T-cell (primary cell): ENCODE measurements at regions not wholly inside any gene's neighbourhood (a gene's known extent, or its start where the extent isn't known, plus 50 kb on each side); places are given as distances from the start of the nearest gene placed in this dataset.

Experiments used
- ATAC-seq, 4 experiments: fragments of 200-7000 bp in 3 of 4; fragments of 150-1000 bp in 1 of 4; cut with Tn5 transposase; replicated peaks in 1 of 4; 1 replicate in 3 of 4; 2 replicates in 1 of 4; pipeline ENCODE4 v1.10.0; 2021; ENCODE audit warnings: moderate library complexity in 3 of 4, mild to moderate bottlenecking in 2 of 4, moderate number of reproducible peaks in 1 of 4
- CTCF ChIA-PET, 2 donors: fragments of 300-600 bp; sonication (Branson Sonifier 250); formaldehyde crosslinking; loops; one replicate each; lab custom pipeline; 2022; ENCODE audit warnings: antibody characterized with exemption in 2 of 2; lab: Charles Lee
- POLR2A ChIA-PET, 2 donors: fragments of 300-600 bp; sonication (Branson Sonifier 250); formaldehyde crosslinking; loops; one replicate each; lab custom pipeline; 2022; ENCODE audit warnings: antibody characterized with exemption in 2 of 2; lab: Charles Lee
- DNase-seq, 35 experiments: peaks; one replicate each; pipeline versions ENCODE4 v3.0.0 to v3.0.0-alpha.2; 2013 to 2023
- H3K27ac ChIP-seq: one replicate; pipeline ENCODE4 v1.5.1; 2013; ENCODE audit warnings: low read length
- H3K27me3 ChIP-seq, 2 experiments: replicated peaks in 1 of 2; 1 replicate in 1 of 2; 2 replicates in 1 of 2; pipeline versions ENCODE4 v1.6.1 to v1.7.0; 2013; ENCODE audit warnings: low read length in 1 of 2, mixed read lengths in 1 of 2; ENCODE audit not compliant: control insufficient read depth in 2 of 2, insufficient read depth in 2 of 2; ENCODE audit errors: extremely low read depth in 1 of 2
- H3K36me3 ChIP-seq, 2 donors: 1 replicate in 1 of 2; 2 replicates in 1 of 2; pipeline versions ENCODE4 v1.6.1 to v1.7.0; 2013; ENCODE audit warnings: low read length in 1 of 2; ENCODE audit not compliant: control insufficient read depth in 2 of 2, insufficient read depth in 1 of 2; ENCODE audit errors: extremely low read depth in 1 of 2
- H3K4me1 ChIP-seq, 2 experiments: 1 replicate in 1 of 2; 2 replicates in 1 of 2; pipeline versions ENCODE4 v1.6.1 to v1.7.0; 2013; ENCODE audit warnings: low read length in 2 of 2, mixed read lengths in 1 of 2; ENCODE audit not compliant: insufficient read depth in 2 of 2, control insufficient read depth in 1 of 2; ENCODE audit errors: extremely low read depth in 1 of 2
- H3K4me3 ChIP-seq, 2 donors: 1 replicate in 1 of 2; 2 replicates in 1 of 2; pipeline versions ENCODE4 v1.5.1 to v1.7.0; 2013; ENCODE audit warnings: mild to moderate bottlenecking in 2 of 2, low read length in 1 of 2, moderate library complexity in 1 of 2; ENCODE audit not compliant: control insufficient read depth in 1 of 2; ENCODE audit errors: extremely low read depth in 1 of 2
- H3K9me3 ChIP-seq: 2 replicates; pipeline ENCODE4 v1.7.0; 2013
- H3K27ac Mint-ChIP-seq, 2 donors: one replicate each; pipeline ENCODE4 v1.8.0; 2020 to 2021; ENCODE audit warnings: mild to moderate bottlenecking in 2 of 2, mixed read lengths in 2 of 2
- H3K27me3 Mint-ChIP-seq, 2 donors: one replicate each; pipeline ENCODE4 v1.8.0; 2021 to 2022; ENCODE audit warnings: mixed read lengths in 2 of 2
- H3K36me3 Mint-ChIP-seq: one replicate; pipeline ENCODE4 v1.8.0; 2021; ENCODE audit warnings: mixed read lengths
- H3K4me1 Mint-ChIP-seq, 3 donors: one replicate each; pipeline ENCODE4 v1.8.0; 2020 to 2022; ENCODE audit warnings: mixed read lengths in 3 of 3, mild to moderate bottlenecking in 1 of 3
- H3K4me3 Mint-ChIP-seq, 3 donors: one replicate each; pipeline ENCODE4 v1.8.0; 2020 to 2022; ENCODE audit warnings: mild to moderate bottlenecking in 3 of 3, mixed read lengths in 3 of 3, moderate library complexity in 3 of 3
- H3K9me3 Mint-ChIP-seq, 3 donors: one replicate each; pipeline ENCODE4 v1.8.0; 2020 to 2022; ENCODE audit warnings: mixed read lengths in 3 of 3
- WGBS: methylation state at CpG from one replicate; pipeline ENCODE4 v1.1.5; 2013; ENCODE audit warnings: missing lambda C conversion rate; ENCODE audit not compliant: insufficient coverage; 5-methylcytosine and 5-hydroxymethylcytosine counted together

DNA sequence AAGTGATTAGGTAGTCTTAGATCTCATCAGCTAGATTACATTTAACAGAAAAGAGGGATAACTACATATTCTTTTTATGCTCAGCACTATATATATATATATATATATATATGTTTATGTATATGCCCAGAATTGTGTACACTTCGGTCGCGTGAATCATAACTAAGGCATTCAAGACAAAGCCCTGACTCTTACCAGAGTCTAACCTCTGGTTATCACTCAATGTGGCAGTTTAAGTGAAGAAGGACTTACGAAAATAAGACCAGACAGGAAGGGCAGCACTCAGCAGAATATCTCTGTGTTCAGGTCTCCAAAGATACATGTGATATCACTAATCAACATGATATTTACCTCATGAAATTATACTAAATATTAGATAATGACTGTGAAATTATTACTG lies 1326.7 kb downstream of the MRPL39 start:
- H3K4me3 ChIP-seq: no peak overlapping the region
- CTCF ChIA-PET: no interaction called here
- Mint-ChIP-seq H3K27me3 (no peaks in the 10 kb centered on the region), H3K36me3 (no peaks in the 10 kb centered on the region), H3K4me1 (no peaks in the 10 kb centered on the region), H3K27ac (no peak overlapping the region), H3K4me3 (no peak overlapping the region), H3K9me3 (peaks cover 0 to 9% (median 0%) of the 10 kb centered on the region in 3 donors)
- no peaks in the 10 kb centered on the region for H3K9me3 ChIP-seq
- H3K27me3 ChIP-seq: no peaks in the 10 kb centered on the region
- ATAC-seq (no peak), DNase-seq (no peak)
- POLR2A ChIA-PET: no interaction called here
- H3K4me1 ChIP-seq: no peaks in the 10 kb centered on the region
- WGBS: no CpG with 5 or more reads among the region's 4 CpGs
- H3K36me3 ChIP-seq: no peaks in the 10 kb centered on the region
- H3K27ac ChIP-seq: no peak overlapping the region

DNA sequence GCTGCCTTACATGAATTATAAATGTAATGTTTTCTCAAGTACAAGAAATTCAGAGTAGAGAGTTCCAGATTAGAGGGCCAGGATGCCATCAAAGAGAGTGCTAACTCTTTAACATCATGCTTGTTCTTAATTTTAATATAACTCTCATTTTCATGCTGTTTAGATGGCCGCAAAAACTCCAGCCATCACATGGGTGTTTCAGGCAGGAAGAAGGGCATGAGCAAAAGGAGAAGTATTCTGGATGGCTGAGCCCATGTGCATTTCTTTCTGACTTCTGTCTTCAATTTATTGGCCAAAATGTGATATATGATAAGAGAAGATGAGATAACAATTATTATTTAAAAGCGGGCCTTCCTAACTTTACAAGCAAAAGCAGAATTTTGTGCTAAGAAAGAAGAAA lies 1328.6 kb downstream of the MRPL39 start:
- Histone ChIP-seq H3K27ac (no peak overlapping the region), H3K4me3 (no peak overlapping the region), H3K9me3 (no peaks in the 10 kb centered on the region), H3K36me3 (no peaks in the 10 kb centered on the region), H3K27me3 (no peaks in the 10 kb centered on the region), H3K4me1 (no peaks in the 10 kb centered on the region)
- no CpG with 5 or more reads among the region's 2 CpGs for WGBS
- DNase-seq (no peak), ATAC-seq (no peak)
- ChIA-PET CTCF (no interaction called here), POLR2A (no interaction called here)
- no peaks in the 10 kb centered on the region for H3K36me3 Mint-ChIP-seq
- H3K4me3 Mint-ChIP-seq: no peak overlapping the region
- H3K9me3 Mint-ChIP-seq: peaks cover 0 to 9% (median 0%) of the 10 kb centered on the region in 3 donors
- H3K4me1 Mint-ChIP-seq: no peaks in the 10 kb centered on the region
- H3K27me3 Mint-ChIP-seq: no peaks in the 10 kb centered on the region
- H3K27ac Mint-ChIP-seq: no peak overlapping the region

DNA sequence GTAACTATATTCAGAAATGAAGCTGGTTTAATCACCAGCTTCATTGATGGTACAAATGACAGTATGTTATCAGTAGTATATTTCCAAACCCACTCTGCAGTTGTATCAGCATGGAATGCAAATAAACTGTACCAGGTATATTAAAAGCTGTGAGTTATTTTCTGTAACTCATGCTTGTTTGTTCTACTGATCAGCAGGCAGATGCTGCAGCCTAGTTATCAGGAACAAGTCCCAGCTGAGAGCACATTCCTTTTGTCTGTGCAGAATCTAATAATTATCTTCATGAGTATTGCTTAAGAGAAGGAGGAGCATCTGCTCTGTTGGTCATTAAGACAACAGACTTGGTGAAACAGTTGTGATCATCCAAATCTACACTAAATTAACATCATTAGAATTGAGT lies 1331.1 kb downstream of the MRPL39 start:
- no peaks in the 10 kb centered on the region for H3K36me3 Mint-ChIP-seq
- H3K4me1 Mint-ChIP-seq: peaks cover 0 to 6% (median 0%) of the 10 kb centered on the region in 3 donors
- H3K27me3 Mint-ChIP-seq: no peaks in the 10 kb centered on the region
- Histone ChIP-seq H3K36me3 (no peaks in the 10 kb centered on the region), H3K27me3 (no peaks in the 10 kb centered on the region), H3K9me3 (no peaks in the 10 kb centered on the region), H3K27ac (no peak overlapping the region), H3K4me3 (no peak overlapping the region), H3K4me1 (no peaks in the 10 kb centered on the region)
- ChIA-PET POLR2A (no interaction called here), CTCF (no interaction called here)
- H3K9me3 Mint-ChIP-seq: peaks cover 0 to 9% (median 1%) of the 10 kb centered on the region in 3 donors
- no peak overlapping the region for H3K4me3 Mint-ChIP-seq
- H3K27ac Mint-ChIP-seq: no peak overlapping the region
- DNase-seq: no peak
- ATAC-seq: no peak

DNA sequence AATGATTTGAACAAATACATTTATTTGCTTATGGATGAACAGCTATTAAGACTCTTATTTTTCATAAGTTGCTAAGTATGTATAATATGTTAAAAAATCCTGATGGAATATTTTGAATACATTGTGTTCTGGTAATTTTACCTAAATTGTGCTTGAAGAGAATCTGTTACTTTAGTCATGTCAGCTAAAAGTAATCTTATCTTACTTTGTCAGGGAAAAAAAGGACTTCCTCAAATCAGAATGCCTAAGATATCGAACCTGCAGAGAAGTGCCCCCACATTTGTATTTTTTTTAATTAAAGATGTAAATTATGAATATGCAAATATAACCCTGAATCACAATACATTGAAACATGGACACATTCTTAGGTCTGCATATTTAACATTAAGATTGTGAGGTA lies 1331.7 kb downstream of the MRPL39 start:
- Mint-ChIP-seq H3K4me3 (no peak overlapping the region), H3K27me3 (no peaks in the 10 kb centered on the region), H3K9me3 (peaks cover 0 to 9% (median 5%) of the 10 kb centered on the region in 3 donors), H3K4me1 (peaks cover 0 to 6% (median 0%) of the 10 kb centered on the region in 3 donors), H3K36me3 (no peaks in the 10 kb centered on the region), H3K27ac (no peak overlapping the region)
- Histone ChIP-seq H3K4me1 (no peaks in the 10 kb centered on the region), H3K27ac (no peak overlapping the region), H3K27me3 (no peaks in the 10 kb centered on the region), H3K9me3 (no peaks in the 10 kb centered on the region), H3K4me3 (no peak overlapping the region), H3K36me3 (no peaks in the 10 kb centered on the region)
- CTCF ChIA-PET: no interaction called here
- POLR2A ChIA-PET: no interaction called here
- ATAC-seq: no peak
- WGBS: no CpG with 5 or more reads among the region's 1 CpG
- no peak for DNase-seq

DNA sequence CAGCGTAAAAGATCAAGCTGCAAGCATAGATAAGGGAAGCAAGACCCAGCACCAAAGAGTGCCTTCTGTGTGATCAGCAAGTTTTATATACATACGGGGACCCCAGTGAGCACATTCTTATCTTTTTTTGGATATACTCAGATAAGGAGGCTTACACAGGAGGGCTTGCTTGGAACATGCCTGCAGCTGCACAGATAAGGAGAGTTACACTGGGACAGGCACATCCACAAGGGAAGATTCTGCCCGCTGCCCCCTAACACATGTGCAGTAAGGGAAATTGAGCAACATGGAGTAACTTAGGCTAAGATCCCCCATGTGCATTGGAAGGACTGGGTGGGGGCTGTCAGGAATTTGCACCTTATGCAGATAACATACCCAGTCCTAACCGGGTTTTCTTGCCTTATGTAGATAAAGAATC lies 1334.8 kb downstream of the MRPL39 start:
- H3K27me3 ChIP-seq: no peaks in the 10 kb centered on the region
- Mint-ChIP-seq H3K4me1 (peaks cover 0 to 6% (median 0%) of the 10 kb centered on the region in 3 donors), H3K27me3 (no peaks in the 10 kb centered on the region), H3K36me3 (no peaks in the 10 kb centered on the region), H3K9me3 (peaks cover 0 to 5% (median 0%) of the 10 kb centered on the region in 3 donors), H3K4me3 (no peak overlapping the region), H3K27ac (no peak overlapping the region)
- DNase-seq (no peak), ATAC-seq (no peak)
- no peaks in the 10 kb centered on the region for H3K36me3 ChIP-seq
- ChIA-PET POLR2A (interaction anchor here in 1 of 2 donors (0.6 kb wide), 1 partner anchor 8 kb away, joined by 3 read pairs; no protein-coding TSS in a partner anchor), CTCF (no interaction called here)
- no peak overlapping the region for H3K27ac ChIP-seq
- 14% methylated on average over 1 of the region's 4 CpGs for WGBS
- no peaks in the 10 kb centered on the region for H3K4me1 ChIP-seq
- no peak overlapping the region for H3K4me3 ChIP-seq
- H3K9me3 ChIP-seq: no peaks in the 10 kb centered on the region

DNA sequence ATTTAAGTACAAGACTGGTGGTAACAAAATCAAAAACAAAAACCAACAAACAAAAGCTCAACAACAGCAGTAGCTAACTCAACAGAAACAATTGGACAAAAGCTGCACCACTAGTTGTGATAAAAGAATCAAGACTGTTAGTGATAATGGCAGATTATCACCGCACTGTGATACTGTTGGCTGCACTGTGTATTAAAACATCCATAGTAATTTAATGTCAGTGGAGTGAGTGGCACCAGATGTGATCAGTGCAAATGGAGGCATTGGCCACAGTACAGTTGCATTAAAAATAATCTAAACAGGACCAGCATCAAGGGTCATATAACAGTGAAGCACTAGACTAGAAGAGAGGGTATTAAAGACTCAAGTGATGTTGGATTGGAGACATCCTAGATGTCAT lies 1341.3 kb downstream of the MRPL39 start:
- H3K4me3 Mint-ChIP-seq: no peak overlapping the region
- peaks cover under 1 to 1% (median under 1%) of the 10 kb centered on the region in 3 donors for H3K9me3 Mint-ChIP-seq
- ATAC-seq (no peak), DNase-seq (no peak)
- no peaks in the 10 kb centered on the region for H3K36me3 ChIP-seq
- no peaks in the 10 kb centered on the region for H3K9me3 ChIP-seq
- ChIA-PET CTCF (no interaction called here), POLR2A (no interaction called here)
- no peaks in the 10 kb centered on the region for H3K4me1 Mint-ChIP-seq
- WGBS: no CpG with 5 or more reads among the region's 1 CpG
- no peak overlapping the region for H3K27ac Mint-ChIP-seq
- H3K27me3 ChIP-seq: no peaks in the 10 kb centered on the region
- no peak overlapping the region for H3K4me3 ChIP-seq
- no peaks in the 10 kb centered on the region for H3K4me1 ChIP-seq
- H3K27ac ChIP-seq: no peak overlapping the region
- no peaks in the 10 kb centered on the region for H3K36me3 Mint-ChIP-seq
- H3K27me3 Mint-ChIP-seq: no peaks in the 10 kb centered on the region

DNA sequence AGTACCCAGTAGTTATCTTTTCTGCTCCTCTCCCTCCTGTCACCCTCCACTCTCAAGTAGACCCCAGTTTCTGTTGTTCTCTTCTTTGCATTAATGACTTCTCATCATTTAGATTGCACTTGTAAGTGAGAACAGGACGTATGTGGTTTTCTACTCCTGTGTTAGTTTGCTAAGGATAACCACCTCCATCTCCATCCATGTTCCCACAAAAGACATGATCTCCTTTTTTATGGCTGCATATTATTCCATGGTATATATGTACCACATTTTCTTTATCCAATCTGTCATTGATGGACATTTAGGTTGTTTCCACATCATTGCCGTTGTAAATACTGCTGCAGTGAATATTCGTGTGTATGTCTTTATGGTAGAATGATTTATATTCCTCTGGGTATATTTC lies 1346.5 kb downstream of the MRPL39 start:
- no peak overlapping the region for H3K4me3 ChIP-seq
- no peaks in the 10 kb centered on the region for H3K4me1 Mint-ChIP-seq
- ChIA-PET POLR2A (no interaction called here), CTCF (no interaction called here)
- no CpG with 5 or more reads among the region's 3 CpGs for WGBS
- no peak overlapping the region for H3K4me3 Mint-ChIP-seq
- H3K9me3 Mint-ChIP-seq: peaks cover 0 to 11% (median 3%) of the 10 kb centered on the region in 3 donors
- no peak overlapping the region for H3K27ac Mint-ChIP-seq
- H3K36me3 Mint-ChIP-seq: no peaks in the 10 kb centered on the region
- H3K27me3 ChIP-seq: no peaks in the 10 kb centered on the region
- H3K36me3 ChIP-seq: no peaks in the 10 kb centered on the region
- DNase-seq (no peak), ATAC-seq (no peak)
- H3K27me3 Mint-ChIP-seq: no peaks in the 10 kb centered on the region
- no peaks in the 10 kb centered on the region for H3K4me1 ChIP-seq
- H3K9me3 ChIP-seq: no peaks in the 10 kb centered on the region
- H3K27ac ChIP-seq: no peak overlapping the region
